Endothelial cell (in vitro differentiated cells): ENCODE measurements at regions not wholly inside any gene's neighbourhood (a gene's known extent, or its start where the extent isn't known, plus 50 kb on each side); places are given as distances from the start of the nearest gene placed in this dataset.

Experiments used
- DNase-seq: peaks from one replicate; pipeline ENCODE4 v3.0.0; 2021; ENCODE audit warnings: low spot score
- H3K27ac Mint-ChIP-seq: one replicate; pipeline ENCODE4 v1.8.0; 2021; ENCODE audit warnings: mixed read lengths, inconsistent platforms; ENCODE audit not compliant: unreplicated experiment
- H3K27me3 Mint-ChIP-seq: one replicate; pipeline ENCODE4 v1.8.0; 2021; ENCODE audit warnings: mild to moderate bottlenecking, moderate library complexity, mixed read lengths, inconsistent platforms; ENCODE audit not compliant: unreplicated experiment
- H3K36me3 Mint-ChIP-seq: one replicate; pipeline ENCODE4 v1.8.0; 2021; ENCODE audit warnings: mild to moderate bottlenecking, low read depth, mixed read lengths, inconsistent platforms; ENCODE audit not compliant: unreplicated experiment
- H3K4me1 Mint-ChIP-seq: one replicate; pipeline ENCODE4 v1.8.0; 2021; ENCODE audit warnings: mild to moderate bottlenecking, mixed read lengths, inconsistent platforms; ENCODE audit not compliant: unreplicated experiment
- H3K4me3 Mint-ChIP-seq: one replicate; pipeline ENCODE4 v1.8.0; 2021; ENCODE audit warnings: mild to moderate bottlenecking, mixed read lengths, inconsistent platforms; ENCODE audit not compliant: unreplicated experiment
- H3K9me3 Mint-ChIP-seq: one replicate; pipeline ENCODE4 v1.8.0; 2021; ENCODE audit warnings: mixed read lengths, inconsistent platforms; ENCODE audit not compliant: unreplicated experiment
- CTCF ChIP-seq: fragments of 200-600 bp; sonication (generic); IDR thresholded peaks from one replicate; pipeline ENCODE4 v1.5.0; 2021; ENCODE audit warnings: antibody characterized with exemption; ENCODE audit not compliant: unreplicated experiment

GRCh38 chrX:39205467-39205866 lies 404.2 kb downstream of the MID1IP1 start:
- no peaks in the 10 kb centered on the region for H3K27me3 Mint-ChIP-seq
- H3K4me1 Mint-ChIP-seq = no peaks in the 10 kb centered on the region
- DNase-seq = no peak
- no peak overlapping the region for H3K27ac Mint-ChIP-seq
- no peak for TF ChIP-seq CTCF
- no peak overlapping the region for H3K4me3 Mint-ChIP-seq
- no peaks in the 10 kb centered on the region for H3K36me3 Mint-ChIP-seq
- no peaks in the 10 kb centered on the region for H3K9me3 Mint-ChIP-seq

GRCh38 chrX:39206399-39207145 lies 405.3 kb downstream of the MID1IP1 start:
- no peaks in the 10 kb centered on the region for H3K36me3 Mint-ChIP-seq
- no peak for TF ChIP-seq CTCF
- H3K27me3 Mint-ChIP-seq = no peaks in the 10 kb centered on the region
- H3K27ac Mint-ChIP-seq = no peak overlapping the region
- no peaks in the 10 kb centered on the region for H3K4me1 Mint-ChIP-seq
- H3K4me3 Mint-ChIP-seq = no peak overlapping the region
- no peak for DNase-seq
- H3K9me3 Mint-ChIP-seq = no peaks in the 10 kb centered on the region

- no peak overlapping the region for H3K4me3 Mint-ChIP-seq
- H3K36me3 Mint-ChIP-seq = no peaks in the 10 kb centered on the region
- no peak for TF ChIP-seq CTCF
- no peak overlapping the region for H3K27ac Mint-ChIP-seq
- H3K4me1 Mint-ChIP-seq = no peaks in the 10 kb centered on the region
- H3K27me3 Mint-ChIP-seq = no peaks in the 10 kb centered on the region
- DNase-seq = no peak
- no peaks in the 10 kb centered on the region for H3K9me3 Mint-ChIP-seq
Measured at GRCh38 chrX:39211501-39211900, 410.2 kb downstream of the MID1IP1 start.

GRCh38 chrX:39212456-39212855 lies 411.2 kb downstream of the MID1IP1 start:
- TF ChIP-seq CTCF = no peak
- H3K27me3 Mint-ChIP-seq = no peaks in the 10 kb centered on the region
- no peaks in the 10 kb centered on the region for H3K36me3 Mint-ChIP-seq
- no peak overlapping the region for H3K4me3 Mint-ChIP-seq
- no peaks in the 10 kb centered on the region for H3K9me3 Mint-ChIP-seq
- no peaks in the 10 kb centered on the region for H3K4me1 Mint-ChIP-seq
- H3K27ac Mint-ChIP-seq = no peak overlapping the region
- DNase-seq = no peak

GRCh38 chrX:39214387-39215126 lies 413.3 kb downstream of the MID1IP1 start:
- no peaks in the 10 kb centered on the region for H3K4me1 Mint-ChIP-seq
- no peaks in the 10 kb centered on the region for H3K27me3 Mint-ChIP-seq
- H3K9me3 Mint-ChIP-seq = no peaks in the 10 kb centered on the region
- DNase-seq = no peak
- no peak overlapping the region for H3K27ac Mint-ChIP-seq
- H3K4me3 Mint-ChIP-seq = no peak overlapping the region
- TF ChIP-seq CTCF = no peak
- H3K36me3 Mint-ChIP-seq = no peaks in the 10 kb centered on the region
